Activated CD8-positive, alpha-beta memory T cell treated with anti-CD3 and anti-CD28 coated beads, Interleukin-2, amount 10 ng/mL, durations not matched to agents 7 days and 5 days (primary cell): ENCODE measurements at regions not wholly inside any gene's neighbourhood (a gene's known extent, or its start where the extent isn't known, plus 50 kb on each side); places are given as distances from the start of the nearest gene placed in this dataset.

ENCODE experiments used
- ATAC-seq: fragments of 150-1000 bp; cut with Tn5 transposase; one replicate; pipeline ENCODE4 v1.10.0; 2021; ENCODE audit warnings: moderate library complexity
- CTCF ChIA-PET: fragments of 350-600 bp; sonication (Branson Sonifier 250); formaldehyde crosslinking; loops from one replicate; lab custom pipeline; 2021; ENCODE audit warnings: antibody characterized with exemption; lab: Charles Lee
- DNase-seq: peaks from one replicate; pipeline ENCODE4 v3.0.0-alpha.2; 2020
- H3K27ac Mint-ChIP-seq: one replicate; pipeline ENCODE4 v1.8.0; 2021; ENCODE audit warnings: mild to moderate bottlenecking, mixed read lengths
- H3K27me3 Mint-ChIP-seq: one replicate; pipeline ENCODE4 v1.8.0; 2021; ENCODE audit warnings: mixed read lengths
- H3K36me3 Mint-ChIP-seq: one replicate; pipeline ENCODE4 v1.8.0; 2021; ENCODE audit warnings: mild to moderate bottlenecking, mixed read lengths
- H3K4me1 Mint-ChIP-seq: one replicate; pipeline ENCODE4 v1.8.0; 2021; ENCODE audit warnings: mixed read lengths
- H3K4me3 Mint-ChIP-seq: one replicate; pipeline ENCODE4 v1.8.0; 2021; ENCODE audit warnings: mild to moderate bottlenecking, moderate library complexity, mixed read lengths
- H3K9me3 Mint-ChIP-seq: one replicate; pipeline ENCODE4 v1.8.0; 2022; ENCODE audit warnings: low read depth, mixed read lengths

- Mint-ChIP-seq H3K27ac (no peak overlapping the region), H3K36me3 (no peaks in the 10 kb centered on the region), H3K4me1 (no peaks in the 10 kb centered on the region), H3K4me3 (no peak overlapping the region), H3K27me3 (no peaks in the 10 kb centered on the region), H3K9me3 (no peaks in the 10 kb centered on the region)
- no peak for ATAC-seq
- CTCF ChIA-PET, result no interaction called here
- no peak for DNase-seq
Measured at GRCh38 chr10:34006471-34006870, 672.0 kb upstream of the NRP1 start.

- Mint-ChIP-seq H3K27ac (no peak overlapping the region), H3K9me3 (peaks cover under 1% of the 10 kb centered on the region), H3K4me1 (no peaks in the 10 kb centered on the region), H3K27me3 (no peaks in the 10 kb centered on the region), H3K36me3 (no peaks in the 10 kb centered on the region), H3K4me3 (no peak overlapping the region)
- ATAC-seq (no peak), DNase-seq (no peak)
- CTCF ChIA-PET, result no interaction called here
Measured at GRCh38 chr10:34003561-34003960, 669.1 kb upstream of the NRP1 start.

GRCh38 chr10:34002896-34003295, 668.4 kb upstream of the NRP1 start:
- H3K9me3 Mint-ChIP-seq, result peaks cover 7% of the 10 kb centered on the region
- DNase-seq, result no peak
- no peak for ATAC-seq
- CTCF ChIA-PET, result no interaction called here
- no peak overlapping the region for H3K4me3 Mint-ChIP-seq
- H3K4me1 Mint-ChIP-seq, result no peaks in the 10 kb centered on the region
- H3K36me3 Mint-ChIP-seq, result no peaks in the 10 kb centered on the region
- no peaks in the 10 kb centered on the region for H3K27me3 Mint-ChIP-seq
- H3K27ac Mint-ChIP-seq, result no peak overlapping the region

- DNase-seq (no peak), ATAC-seq (no peak)
- H3K4me3 Mint-ChIP-seq, result no peak overlapping the region
- CTCF ChIA-PET, result no interaction called here
- H3K27ac Mint-ChIP-seq, result no peak overlapping the region
- no peaks in the 10 kb centered on the region for H3K4me1 Mint-ChIP-seq
- H3K27me3 Mint-ChIP-seq, result no peaks in the 10 kb centered on the region
- H3K9me3 Mint-ChIP-seq, result peaks cover 7% of the 10 kb centered on the region
- H3K36me3 Mint-ChIP-seq, result no peaks in the 10 kb centered on the region
Measured at GRCh38 chr10:34001831-34002230, 667.4 kb upstream of the NRP1 start.

GRCh38 chr10:34001087-34001580, 666.7 kb upstream of the NRP1 start:
- DNase-seq (no peak), ATAC-seq (no peak)
- Mint-ChIP-seq H3K9me3 (peaks cover 11% of the 10 kb centered on the region), H3K4me3 (no peak overlapping the region), H3K4me1 (no peaks in the 10 kb centered on the region), H3K27ac (no peak overlapping the region), H3K27me3 (no peaks in the 10 kb centered on the region), H3K36me3 (no peaks in the 10 kb centered on the region)
- CTCF ChIA-PET, result no interaction called here

GRCh38 chr10:33993917-33994316, 659.5 kb upstream of the NRP1 start:
- CTCF ChIA-PET, result no interaction called here
- no peak overlapping the region for H3K4me3 Mint-ChIP-seq
- H3K27ac Mint-ChIP-seq, result no peak overlapping the region
- ATAC-seq, result no peak
- no peaks in the 10 kb centered on the region for H3K27me3 Mint-ChIP-seq
- no peaks in the 10 kb centered on the region for H3K36me3 Mint-ChIP-seq
- no peaks in the 10 kb centered on the region for H3K4me1 Mint-ChIP-seq
- no peak for DNase-seq
- H3K9me3 Mint-ChIP-seq, result peaks cover 14% of the 10 kb centered on the region

- Mint-ChIP-seq H3K27me3 (no peaks in the 10 kb centered on the region), H3K36me3 (no peaks in the 10 kb centered on the region), H3K4me3 (no peak overlapping the region), H3K4me1 (no peaks in the 10 kb centered on the region), H3K9me3 (peaks cover 14% of the 10 kb centered on the region), H3K27ac (no peak overlapping the region)
- no peak for DNase-seq
- no peak for ATAC-seq
- CTCF ChIA-PET, result no interaction called here
Measured at GRCh38 chr10:33991924-33992323, 657.5 kb upstream of the NRP1 start.

- H3K27ac Mint-ChIP-seq, result no peak overlapping the region
- H3K27me3 Mint-ChIP-seq, result no peaks in the 10 kb centered on the region
- ATAC-seq (no peak), DNase-seq (no peak)
- no peaks in the 10 kb centered on the region for H3K36me3 Mint-ChIP-seq
- CTCF ChIA-PET, result no interaction called here
- H3K4me3 Mint-ChIP-seq, result no peak overlapping the region
- peaks cover 12% of the 10 kb centered on the region for H3K9me3 Mint-ChIP-seq
- H3K4me1 Mint-ChIP-seq, result no peaks in the 10 kb centered on the region
Measured at GRCh38 chr10:33986515-33986914, 652.0 kb upstream of the NRP1 start.

- H3K27me3 Mint-ChIP-seq, result no peaks in the 10 kb centered on the region
- no peak overlapping the region for H3K27ac Mint-ChIP-seq
- CTCF ChIA-PET, result no interaction called here
- H3K4me1 Mint-ChIP-seq, result no peaks in the 10 kb centered on the region
- ATAC-seq, result no peak
- H3K9me3 Mint-ChIP-seq, result peaks cover 9% of the 10 kb centered on the region
- H3K4me3 Mint-ChIP-seq, result no peak overlapping the region
- DNase-seq, result no peak
- no peaks in the 10 kb centered on the region for H3K36me3 Mint-ChIP-seq
Measured at GRCh38 chr10:33986016-33986415, 651.5 kb upstream of the NRP1 start.

- H3K4me1 Mint-ChIP-seq, result no peaks in the 10 kb centered on the region
- CTCF ChIA-PET, result no interaction called here
- no peak for ATAC-seq
- no peak overlapping the region for H3K27ac Mint-ChIP-seq
- H3K4me3 Mint-ChIP-seq, result no peak overlapping the region
- no peaks in the 10 kb centered on the region for H3K27me3 Mint-ChIP-seq
- H3K9me3 Mint-ChIP-seq, result peaks cover 3% of the 10 kb centered on the region
- no peaks in the 10 kb centered on the region for H3K36me3 Mint-ChIP-seq
- DNase-seq, result no peak
Measured at GRCh38 chr10:33982995-33983394, 648.5 kb upstream of the NRP1 start.

GRCh38 chr10:33981301-33981700, 646.8 kb upstream of the NRP1 start:
- Mint-ChIP-seq H3K4me1 (no peaks in the 10 kb centered on the region), H3K4me3 (no peak overlapping the region), H3K9me3 (peaks cover 2% of the 10 kb centered on the region), H3K36me3 (no peaks in the 10 kb centered on the region), H3K27ac (no peak overlapping the region), H3K27me3 (no peaks in the 10 kb centered on the region)
- DNase-seq (no peak), ATAC-seq (no peak)
- CTCF ChIA-PET, result no interaction called here

GRCh38 chr10:33979195-33979594, 644.7 kb upstream of the NRP1 start:
- ATAC-seq (no peak), DNase-seq (no peak)
- Mint-ChIP-seq H3K27me3 (no peaks in the 10 kb centered on the region), H3K9me3 (peaks cover 2% of the 10 kb centered on the region), H3K27ac (no peak overlapping the region), H3K36me3 (no peaks in the 10 kb centered on the region), H3K4me1 (no peaks in the 10 kb centered on the region), H3K4me3 (no peak overlapping the region)
- CTCF ChIA-PET, result no interaction called here

GRCh38 chr10:33975481-33975880, 641.0 kb upstream of the NRP1 start:
- Mint-ChIP-seq H3K4me1 (no peaks in the 10 kb centered on the region), H3K27me3 (no peaks in the 10 kb centered on the region), H3K27ac (no peak overlapping the region), H3K36me3 (no peaks in the 10 kb centered on the region), H3K4me3 (no peak overlapping the region), H3K9me3 (no peaks in the 10 kb centered on the region)
- no peak for DNase-seq
- no peak for ATAC-seq
- CTCF ChIA-PET, result no interaction called here

- no peak for DNase-seq
- Mint-ChIP-seq H3K27ac (no peak overlapping the region), H3K9me3 (no peaks in the 10 kb centered on the region), H3K4me3 (no peak overlapping the region), H3K27me3 (no peaks in the 10 kb centered on the region), H3K4me1 (no peaks in the 10 kb centered on the region), H3K36me3 (no peaks in the 10 kb centered on the region)
- ATAC-seq, result no peak
- CTCF ChIA-PET, result no interaction called here
Measured at GRCh38 chr10:33974976-33975478, 640.6 kb upstream of the NRP1 start.

GRCh38 chr10:33968983-33969382, 634.5 kb upstream of the NRP1 start:
- Mint-ChIP-seq H3K9me3 (no peaks in the 10 kb centered on the region), H3K27ac (no peak overlapping the region), H3K4me1 (no peaks in the 10 kb centered on the region), H3K4me3 (no peak overlapping the region), H3K36me3 (no peaks in the 10 kb centered on the region), H3K27me3 (no peaks in the 10 kb centered on the region)
- DNase-seq (no peak), ATAC-seq (no peak)
- CTCF ChIA-PET, result no interaction called here
